OCI-LY7 (cell line): ENCODE measurements at regions not wholly inside any gene's neighbourhood (a gene's known extent, or its start where the extent isn't known, plus 50 kb on each side); places are given as distances from the start of the nearest gene placed in this dataset.

Experiments
- CTCF ChIP-seq: fragments of 200-600 bp; sonication (generic); conservative IDR thresholded peaks from 2 replicates; pipeline ENCODE4 v1.5.1; 2014; ENCODE audit warnings: mild to moderate bottlenecking, antibody characterized with exemption, low read length, moderate library complexity, mixed read lengths
- EZH2phosphoT487 ChIP-seq: fragments of 200-600 bp; sonication (generic); IDR thresholded peaks from 2 replicates; pipeline ENCODE4 v1.6.1; 2018; ENCODE audit warnings: low read depth, borderline replicate concordance, mild to moderate bottlenecking, mixed run types, antibody characterized with exemption, low read length, moderate library complexity, mixed read lengths

- TF ChIP-seq CTCF (no peak), EZH2phosphoT487 (no peak)
These were observed 227.2 kb upstream of the HS6ST1 start for GRCh38 chr2:128545829-128546228.
